Transverse colon (tissue), 4 donors: ENCODE measurements at regions not wholly inside any gene's neighbourhood (a gene's known extent, or its start where the extent isn't known, plus 50 kb on each side); places are given as distances from the start of the nearest gene placed in this dataset.

Source experiments
- POLR2A ChIP-seq: fragments of 450-650 bp; IDR thresholded peaks from one replicate; pipeline ENCODE4 v1.6.1; 2016; ENCODE audit warnings: antibody characterized with exemption, mild to moderate bottlenecking, moderate library complexity
- POLR2AphosphoS5 ChIP-seq, 3 donors: sonication (generic); formaldehyde crosslinking; IDR thresholded peaks; one replicate each; pipeline ENCODE4 v1.6.1; 2016; ENCODE audit warnings: antibody characterized with exemption in 3 of 3
- TF ChIP-seq, protein P1 (sequence below), 5 experiments: fragments of 200-600 bp in 3 of 5; fragments of 450-650 bp in 2 of 5; sonication (generic) in 3 of 5; IDR thresholded peaks; 1 replicate in 2 of 5; 2 replicates in 3 of 5; pipeline ENCODE4 v1.5.1; 2016 to 2017; ENCODE audit warnings: antibody characterized with exemption in 5 of 5, inconsistent platforms in 3 of 5, mild to moderate bottlenecking in 2 of 5, moderate library complexity in 1 of 5

DNA sequence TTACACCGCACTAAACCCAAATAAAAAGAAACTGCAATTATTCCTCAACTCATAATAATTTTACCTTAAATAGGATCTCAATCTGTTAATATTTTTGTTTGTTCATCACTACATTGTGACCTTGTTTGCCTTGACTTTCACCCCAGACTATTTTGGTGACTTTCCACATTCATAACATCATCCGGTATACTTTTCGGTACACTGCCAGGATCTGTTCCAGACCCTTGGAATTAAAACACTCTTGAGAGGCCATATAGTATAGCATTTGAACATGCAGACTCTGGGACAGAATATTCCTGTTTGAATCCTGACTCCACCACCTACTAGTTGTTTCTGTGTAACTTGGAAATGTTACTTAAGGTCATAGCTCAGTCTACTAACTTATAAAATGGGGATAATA lies 577.4 kb downstream of the METTL4 start:
- TF ChIP-seq, protein P1, sequence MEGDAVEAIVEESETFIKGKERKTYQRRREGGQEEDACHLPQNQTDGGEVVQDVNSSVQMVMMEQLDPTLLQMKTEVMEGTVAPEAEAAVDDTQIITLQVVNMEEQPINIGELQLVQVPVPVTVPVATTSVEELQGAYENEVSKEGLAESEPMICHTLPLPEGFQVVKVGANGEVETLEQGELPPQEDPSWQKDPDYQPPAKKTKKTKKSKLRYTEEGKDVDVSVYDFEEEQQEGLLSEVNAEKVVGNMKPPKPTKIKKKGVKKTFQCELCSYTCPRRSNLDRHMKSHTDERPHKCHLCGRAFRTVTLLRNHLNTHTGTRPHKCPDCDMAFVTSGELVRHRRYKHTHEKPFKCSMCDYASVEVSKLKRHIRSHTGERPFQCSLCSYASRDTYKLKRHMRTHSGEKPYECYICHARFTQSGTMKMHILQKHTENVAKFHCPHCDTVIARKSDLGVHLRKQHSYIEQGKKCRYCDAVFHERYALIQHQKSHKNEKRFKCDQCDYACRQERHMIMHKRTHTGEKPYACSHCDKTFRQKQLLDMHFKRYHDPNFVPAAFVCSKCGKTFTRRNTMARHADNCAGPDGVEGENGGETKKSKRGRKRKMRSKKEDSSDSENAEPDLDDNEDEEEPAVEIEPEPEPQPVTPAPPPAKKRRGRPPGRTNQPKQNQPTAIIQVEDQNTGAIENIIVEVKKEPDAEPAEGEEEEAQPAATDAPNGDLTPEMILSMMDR (IDR thresholded peaks at IDR 0.05): no peak
- no peak for TF ChIP-seq POLR2AphosphoS5 (IDR thresholded peaks at IDR 0.05)
- no peak for TF ChIP-seq POLR2A
